ENCODE measurements at regions not wholly inside any gene's neighbourhood (a gene's known extent, or its start where the extent isn't known, plus 50 kb on each side); places are given as distances from the start of the nearest gene placed in this dataset.

- TF ChIP-seq CTCF (IDR thresholded peaks at IDR 0.05) (no peak), POLR2A (IDR thresholded peaks at IDR 0.05) (no peak), EP300 (IDR thresholded peaks at IDR 0.05) (no peak)
These were observed 140.5 kb downstream of the SNX18 start for GRCh38 chr5:54658010-54658409.
